Suprapubic skin (tissue), 3 donors: ENCODE measurements at regions not wholly inside any gene's neighbourhood (a gene's known extent, or its start where the extent isn't known, plus 50 kb on each side); places are given as distances from the start of the nearest gene placed in this dataset.

ENCODE experiments used
- POLR2AphosphoS5 ChIP-seq, 3 donors: sonication (generic); formaldehyde crosslinking; IDR thresholded peaks; one replicate each; pipeline ENCODE4 v1.6.1; 2017; ENCODE audit warnings: antibody characterized with exemption in 3 of 3
- TF ChIP-seq, protein P1 (sequence below), 2 donors: fragments of 200-600 bp in 1 of 2; fragments of 450-650 bp in 1 of 2; sonication (generic) in 1 of 2; IDR thresholded peaks; one replicate each; pipeline ENCODE4 v1.5.1; 2016 to 2019; ENCODE audit warnings: antibody characterized with exemption in 2 of 2, mild to moderate bottlenecking in 1 of 2, moderate library complexity in 1 of 2

DNA sequence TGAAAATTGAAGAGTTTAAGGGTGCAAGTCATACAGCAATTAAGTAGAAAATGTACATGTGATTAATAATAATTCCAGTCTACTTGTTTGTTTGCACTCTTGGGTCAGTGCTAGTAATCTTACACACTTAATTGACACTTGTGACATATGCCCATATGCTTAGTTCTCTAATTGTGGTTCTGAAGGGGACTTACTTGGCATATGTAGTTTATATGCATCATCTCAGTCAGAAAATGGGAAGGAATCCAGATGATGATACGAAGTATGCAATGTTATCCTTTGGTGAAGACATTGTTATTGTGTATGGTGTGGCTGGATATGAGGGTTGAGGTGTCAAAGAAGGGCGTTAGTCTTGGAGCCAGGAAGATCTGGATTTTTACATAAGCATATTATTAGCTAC lies 193.5 kb upstream of the HDAC9 start:
- TF ChIP-seq, protein P1, sequence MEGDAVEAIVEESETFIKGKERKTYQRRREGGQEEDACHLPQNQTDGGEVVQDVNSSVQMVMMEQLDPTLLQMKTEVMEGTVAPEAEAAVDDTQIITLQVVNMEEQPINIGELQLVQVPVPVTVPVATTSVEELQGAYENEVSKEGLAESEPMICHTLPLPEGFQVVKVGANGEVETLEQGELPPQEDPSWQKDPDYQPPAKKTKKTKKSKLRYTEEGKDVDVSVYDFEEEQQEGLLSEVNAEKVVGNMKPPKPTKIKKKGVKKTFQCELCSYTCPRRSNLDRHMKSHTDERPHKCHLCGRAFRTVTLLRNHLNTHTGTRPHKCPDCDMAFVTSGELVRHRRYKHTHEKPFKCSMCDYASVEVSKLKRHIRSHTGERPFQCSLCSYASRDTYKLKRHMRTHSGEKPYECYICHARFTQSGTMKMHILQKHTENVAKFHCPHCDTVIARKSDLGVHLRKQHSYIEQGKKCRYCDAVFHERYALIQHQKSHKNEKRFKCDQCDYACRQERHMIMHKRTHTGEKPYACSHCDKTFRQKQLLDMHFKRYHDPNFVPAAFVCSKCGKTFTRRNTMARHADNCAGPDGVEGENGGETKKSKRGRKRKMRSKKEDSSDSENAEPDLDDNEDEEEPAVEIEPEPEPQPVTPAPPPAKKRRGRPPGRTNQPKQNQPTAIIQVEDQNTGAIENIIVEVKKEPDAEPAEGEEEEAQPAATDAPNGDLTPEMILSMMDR (IDR thresholded peaks at IDR 0.05): no peak
- no peak for TF ChIP-seq POLR2AphosphoS5 (IDR thresholded peaks at IDR 0.05)
